SW480 (cell line): ENCODE measurements at regions not wholly inside any gene's neighbourhood (a gene's known extent, or its start where the extent isn't known, plus 50 kb on each side); places are given as distances from the start of the nearest gene placed in this dataset.
"Not testable (repeated sequence)": the region's sequence is repeated elsewhere in the genome, so short reads cannot be mapped to it uniquely, and the experiment has no call there.

Experiments
- DNase-seq: peaks from one replicate; pipeline ENCODE4 v3.0.0-alpha.2; 2016; ENCODE audit warnings: low spot score

DNA sequence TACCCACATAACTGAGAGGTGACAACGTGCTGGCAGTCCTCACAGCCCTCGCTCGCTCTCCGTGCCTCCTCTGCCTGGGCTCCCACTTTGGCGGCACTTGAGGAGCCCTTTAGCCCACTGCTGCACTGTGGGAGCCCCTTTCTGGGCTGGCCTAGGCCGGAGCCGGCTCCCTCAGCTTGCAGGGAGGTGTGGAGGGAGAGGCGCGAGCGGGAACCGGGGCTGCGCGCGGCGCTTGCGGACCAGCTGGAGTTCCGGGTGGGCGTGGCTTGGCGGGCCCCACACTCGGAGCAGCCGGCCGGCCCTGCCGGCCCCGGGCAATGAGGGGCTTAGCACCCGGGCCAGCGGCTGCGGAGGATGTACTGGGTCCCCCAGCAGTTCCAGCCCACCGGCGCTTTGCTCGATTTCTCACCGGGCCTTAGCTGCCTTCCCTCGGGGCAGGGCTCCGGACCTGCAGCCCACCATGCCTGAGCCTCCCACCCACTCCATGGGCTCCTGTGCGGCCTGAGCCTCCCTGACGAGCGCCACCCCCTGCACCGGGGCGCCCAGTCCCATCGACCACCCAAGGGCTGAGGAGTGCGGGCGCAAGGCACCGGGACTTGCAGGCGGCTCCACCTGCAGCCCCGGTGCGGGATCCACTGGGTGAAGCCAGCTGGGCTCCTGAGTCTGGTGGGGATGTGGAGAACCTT is 630.1 kb upstream of the NXPH2 start:
- DNase-seq: not testable (repeated sequence)

DNA sequence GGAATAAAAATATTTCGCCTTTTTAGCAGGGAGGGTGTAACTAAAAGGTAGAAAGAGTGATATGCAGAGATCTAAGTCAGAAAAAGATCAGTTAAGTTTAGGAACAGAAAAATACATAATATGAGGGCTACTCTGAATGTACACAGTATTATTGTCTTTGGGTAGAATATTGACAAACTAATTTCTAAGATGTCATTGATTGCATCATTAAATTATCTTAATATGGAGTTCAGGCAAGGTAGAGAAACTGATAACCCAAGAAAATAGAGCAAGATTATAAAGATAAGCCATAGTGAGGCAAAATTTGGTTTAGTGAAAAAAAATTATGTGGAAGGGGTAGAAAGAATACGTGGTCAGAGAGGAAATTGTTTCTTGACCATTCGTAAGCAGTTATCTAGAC is 629.0 kb upstream of the NXPH2 start:
- DNase-seq: no peak

- DNase-seq: no peak
Observed at GRCh38 chr2:139403948-139404347, 623.8 kb upstream of the NXPH2 start.

GRCh38 chr2:139394801-139395200 is 614.6 kb upstream of the NXPH2 start:
- no peak for DNase-seq

DNA sequence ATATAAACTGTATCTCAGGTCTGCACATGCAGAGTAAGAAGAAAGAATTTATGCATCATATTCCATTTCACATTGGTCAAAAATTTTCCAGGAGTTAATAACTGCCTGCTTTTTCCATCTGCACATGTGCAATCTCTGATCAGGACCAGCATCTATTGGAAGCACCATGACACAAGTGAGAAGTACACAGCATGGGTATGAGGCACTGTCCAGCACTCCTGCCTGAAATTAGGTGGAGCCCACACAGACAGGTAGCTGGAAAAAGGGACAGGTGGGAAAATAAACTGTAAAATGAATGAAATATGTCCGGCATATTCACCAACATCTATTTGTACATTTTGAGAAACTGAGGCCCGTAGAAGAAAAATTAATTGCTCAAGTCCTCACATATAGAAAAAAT is 609.2 kb upstream of the NXPH2 start:
- DNase-seq: no peak

- no peak for DNase-seq
Observed at GRCh38 chr2:139386401-139386800, 606.2 kb upstream of the NXPH2 start.

DNA sequence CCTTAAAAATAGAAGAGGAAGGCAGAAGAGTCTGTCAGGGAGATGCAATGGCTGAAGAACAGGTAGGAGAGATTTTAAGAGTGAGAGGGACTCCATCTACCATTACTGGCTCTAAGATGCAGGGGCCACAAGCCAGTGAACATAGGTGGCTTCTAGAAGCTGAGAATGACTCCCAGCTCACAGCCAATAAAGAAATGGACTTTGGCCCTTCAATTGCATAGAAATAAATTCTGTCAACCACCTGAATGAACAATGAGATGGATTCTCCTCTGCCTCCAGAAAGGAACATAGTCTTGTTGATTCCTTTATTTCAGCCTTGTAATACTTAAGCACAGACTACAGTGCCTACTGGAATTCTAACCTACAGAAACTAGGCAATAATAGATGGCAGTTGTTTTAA is 603.3 kb upstream of the NXPH2 start:
- DNase-seq: no peak

GRCh38 chr2:139380051-139380450 is 599.9 kb upstream of the NXPH2 start:
- no peak for DNase-seq

- no peak for DNase-seq
Observed at GRCh38 chr2:139378373-139378772, 598.2 kb upstream of the NXPH2 start.

GRCh38 chr2:139374296-139374850 is 594.2 kb upstream of the NXPH2 start:
- DNase-seq: no peak

- no peak for DNase-seq
Observed at GRCh38 chr2:139369423-139370409, 589.5 kb upstream of the NXPH2 start.

GRCh38 chr2:139367416-139367815 is 587.2 kb upstream of the NXPH2 start:
- DNase-seq: no peak

DNA sequence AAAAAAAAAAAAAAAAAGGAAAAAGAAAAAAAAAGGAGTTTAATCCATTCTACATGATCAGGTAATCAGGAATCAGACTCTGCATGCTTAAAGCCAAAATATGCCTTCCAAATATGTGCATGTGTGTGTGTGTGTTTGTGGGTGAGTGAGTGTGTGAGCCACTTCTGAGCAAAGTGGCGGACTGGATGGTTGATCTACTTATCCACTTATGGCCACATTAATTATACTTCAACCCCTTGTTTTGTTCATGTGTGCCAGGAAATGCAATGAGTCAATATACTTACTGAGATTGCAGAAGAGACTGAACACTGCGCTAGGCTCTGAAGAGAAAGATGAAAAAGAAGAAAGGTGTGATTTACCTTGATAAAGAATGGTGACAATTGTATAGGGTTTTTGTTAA is 586.5 kb upstream of the NXPH2 start:
- DNase-seq: no peak

DNA sequence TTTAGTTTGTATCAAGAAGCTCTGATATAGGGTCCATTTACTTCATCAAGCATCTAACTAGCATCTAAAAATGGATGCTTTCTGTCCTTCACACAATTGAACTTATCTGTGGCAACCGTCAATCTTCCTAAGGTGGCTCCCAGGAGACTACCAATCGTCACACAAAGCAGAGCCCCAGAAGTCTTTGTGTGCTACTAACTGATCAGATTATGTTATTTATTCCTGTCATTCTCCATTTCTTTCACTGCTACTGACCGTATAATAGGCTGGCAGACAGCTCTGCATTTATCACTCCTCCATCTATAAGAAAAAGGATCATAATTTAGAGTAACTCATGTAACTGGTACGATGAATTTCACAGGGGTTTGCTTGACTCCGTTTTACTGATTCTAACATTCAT is 585.0 kb upstream of the NXPH2 start:
- DNase-seq: no peak

GRCh38 chr2:139360654-139361053 is 580.5 kb upstream of the NXPH2 start:
- no peak for DNase-seq

- DNase-seq: no peak
Observed at GRCh38 chr2:139359818-139360217, 579.6 kb upstream of the NXPH2 start.

- no peak for DNase-seq
Observed at GRCh38 chr2:139357972-139358371, 577.8 kb upstream of the NXPH2 start.

GRCh38 chr2:139354518-139354917 is 574.3 kb upstream of the NXPH2 start:
- DNase-seq: no peak

DNA sequence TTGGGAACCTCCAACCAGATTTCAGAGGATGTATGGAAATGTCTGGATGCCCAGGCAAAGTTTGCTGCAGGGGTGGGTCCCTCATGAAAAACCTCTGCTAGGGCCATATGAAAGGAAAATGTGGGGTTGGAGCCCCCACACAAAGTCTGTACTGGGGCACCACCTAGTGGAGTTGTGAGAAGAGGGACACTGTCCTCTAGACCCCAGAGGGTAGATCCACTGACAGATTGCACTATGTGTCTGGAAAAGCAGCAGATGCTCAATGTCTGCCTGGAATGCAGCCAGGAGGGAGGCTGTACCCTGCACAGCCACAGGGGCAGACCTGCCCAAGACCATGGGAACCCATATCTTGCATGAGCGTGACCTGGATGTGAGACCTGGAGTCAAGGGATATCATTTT is 573.7 kb upstream of the NXPH2 start:
- no peak for DNase-seq

DNA sequence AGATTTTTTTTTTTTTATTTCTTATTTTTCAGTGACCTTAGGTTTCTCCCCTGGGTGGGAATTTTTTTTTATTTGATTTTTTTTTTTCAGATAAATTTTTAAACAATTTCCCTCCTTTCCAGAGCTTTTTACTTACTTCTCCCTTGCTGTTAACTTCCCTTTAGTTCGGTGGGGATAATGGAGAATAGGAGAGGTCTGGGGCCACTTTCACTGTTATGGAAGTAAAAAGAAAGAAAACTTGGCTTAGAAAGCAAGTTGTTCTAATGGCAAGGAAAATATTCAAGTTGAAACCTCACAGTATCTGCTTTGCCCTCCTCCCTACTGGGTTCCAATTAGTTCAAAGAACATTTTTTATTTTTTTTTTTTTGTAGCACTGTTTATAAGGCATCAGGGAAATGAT is 537.1 kb upstream of the NXPH2 start:
- DNase-seq: no peak

- no peak for DNase-seq
Observed at GRCh38 chr2:139314059-139314458, 533.9 kb upstream of the NXPH2 start.

GRCh38 chr2:139296672-139297209 is 516.6 kb upstream of the NXPH2 start:
- DNase-seq: no peak
